B cell (primary cell): ENCODE measurements at regions not wholly inside any gene's neighbourhood (a gene's known extent, or its start where the extent isn't known, plus 50 kb on each side); places are given as distances from the start of the nearest gene placed in this dataset.

Experiments used
- ATAC-seq: fragments of 200-7000 bp; cut with Tn5 transposase; one replicate; pipeline ENCODE4 v1.10.0; 2021; ENCODE audit warnings: low read depth, mild to moderate bottlenecking, moderate number of reproducible peaks, moderate library complexity
- CTCF ChIA-PET: fragments of 350-600 bp; sonication (Branson Sonifier 250); formaldehyde crosslinking; loops from one replicate; lab custom pipeline; 2021; ENCODE audit warnings: antibody characterized with exemption, inconsistent platforms; lab: Charles Lee
- POLR2A ChIA-PET: fragments of 350-600 bp; sonication (Branson Sonifier 250); formaldehyde crosslinking; loops from one replicate; lab custom pipeline; 2021; ENCODE audit warnings: antibody characterized with exemption; lab: Charles Lee
- DNase-seq: peaks from one replicate; pipeline ENCODE4 v3.0.0; 2013
- H2AFZ ChIP-seq: 2 replicates; pipeline ENCODE4 v1.6.1; 2012; ENCODE audit warnings: mild to moderate bottlenecking, low read depth, low read length; ENCODE audit not compliant: insufficient read depth, poor library complexity, severe bottlenecking
- H3K27ac ChIP-seq, 2 donors: 1 replicate in 1 of 2; 2 replicates in 1 of 2; pipeline ENCODE4 v1.5.1; 2012 to 2013; ENCODE audit warnings: low read length in 2 of 2, mild to moderate bottlenecking in 2 of 2, moderate library complexity in 1 of 2
- H3K27me3 ChIP-seq, 4 experiments: fragments of 200-600 bp in 1 of 4; sonication (generic) in 1 of 4; replicated peaks in 1 of 4; 1 replicate in 2 of 4; 2 replicates in 2 of 4; pipeline versions ENCODE4 v1.6.1 to v1.7.0; 2013 to 2016; ENCODE audit warnings: low read length in 3 of 4, mild to moderate bottlenecking in 2 of 4, mixed read lengths in 1 of 4, moderate library complexity in 1 of 4; ENCODE audit not compliant: insufficient read depth in 4 of 4, control insufficient read depth in 3 of 4; ENCODE audit errors: control extremely low read depth in 1 of 4
- H3K36me3 ChIP-seq, 2 experiments: replicated peaks in 1 of 2; 1 replicate in 1 of 2; 2 replicates in 1 of 2; pipeline versions ENCODE4 v1.6.1 to v1.7.1; 2013; ENCODE audit warnings: low read length in 1 of 2; ENCODE audit not compliant: insufficient read depth in 2 of 2, control insufficient read depth in 1 of 2; ENCODE audit errors: control extremely low read depth in 1 of 2, extremely low read depth in 1 of 2
- H3K4me1 ChIP-seq, 2 donors: fragments of 200-600 bp in 1 of 2; sonication (generic) in 1 of 2; 1 replicate in 1 of 2; 2 replicates in 1 of 2; pipeline versions ENCODE4 v1.5.1 to v1.6.1; 2013 to 2017; ENCODE audit warnings: low read length in 2 of 2; ENCODE audit not compliant: control insufficient read depth in 2 of 2, insufficient read depth in 2 of 2
- H3K4me2 ChIP-seq: replicated peaks from 2 replicates; pipeline ENCODE3; 2012; ENCODE audit warnings: mild to moderate bottlenecking, low read depth, low read length; ENCODE audit not compliant: poor library complexity, severe bottlenecking
- H3K4me3 ChIP-seq, 5 experiments: fragments of 200-600 bp in 1 of 5; sonication (generic) in 1 of 5; 1 replicate in 3 of 5; 2 replicates in 2 of 5; pipeline versions ENCODE4 v1.5.1 to v1.7.0; 2011 to 2016; ENCODE audit warnings: low read length in 4 of 5, mild to moderate bottlenecking in 4 of 5, low read depth in 2 of 5, control low read depth in 1 of 5, moderate library complexity in 1 of 5; ENCODE audit not compliant: insufficient read depth in 1 of 5; ENCODE audit errors: control extremely low read depth in 1 of 5, extremely low read depth in 1 of 5
- H3K79me2 ChIP-seq: fragments of 200-600 bp; sonication (generic); one replicate; pipeline ENCODE4 v1.6.0; 2016; ENCODE audit warnings: low read length; ENCODE audit not compliant: control insufficient read depth, insufficient read depth
- H3K9ac ChIP-seq: fragments of 200-600 bp; sonication (generic); 2 replicates; pipeline ENCODE4 v1.6.1; 2017; ENCODE audit warnings: mild to moderate bottlenecking, low read length, moderate library complexity
- H3K9me3 ChIP-seq, 3 donors: one replicate each; pipeline versions ENCODE4 v1.6.1 to v1.7.1; 2013; ENCODE audit warnings: low read length in 2 of 3; ENCODE audit not compliant: control insufficient read depth in 2 of 3, insufficient read depth in 1 of 3; ENCODE audit errors: control extremely low read depth in 1 of 3
- H4K20me1 ChIP-seq: 2 replicates; pipeline ENCODE4 v1.6.0; 2012; ENCODE audit warnings: mild to moderate bottlenecking, low read length; ENCODE audit not compliant: insufficient read depth, control insufficient read depth, poor library complexity, severe bottlenecking
- H3K27ac Mint-ChIP-seq: one replicate; pipeline ENCODE4 v1.8.0; 2021; ENCODE audit warnings: mixed read lengths
- H3K27me3 Mint-ChIP-seq: one replicate; pipeline ENCODE4 v1.8.0; 2021; ENCODE audit warnings: mixed read lengths
- H3K4me1 Mint-ChIP-seq: one replicate; pipeline ENCODE4 v1.8.0; 2021; ENCODE audit warnings: mixed read lengths
- H3K4me3 Mint-ChIP-seq: one replicate; pipeline ENCODE4 v1.8.0; 2021; ENCODE audit warnings: mixed read lengths
- H3K9me3 Mint-ChIP-seq: one replicate; pipeline ENCODE4 v1.8.0; 2022; ENCODE audit warnings: mixed read lengths; ENCODE audit not compliant: insufficient read depth
- CTCF ChIP-seq: fragments of 200-600 bp; IDR thresholded peaks from one replicate; pipeline ENCODE4 v1.8.0; 2022; ENCODE audit warnings: antibody characterized with exemption, mild to moderate bottlenecking
- EZH2 ChIP-seq: IDR thresholded peaks from 2 replicates; pipeline ENCODE4 v1.6.1; 2012; ENCODE audit warnings: borderline replicate concordance, low read depth, mild to moderate bottlenecking, moderate library complexity, low read length; ENCODE audit not compliant: insufficient read depth, poor library complexity, severe bottlenecking
- WGBS: methylation state at CpG from one replicate; pipeline ENCODE4 v1.1.5; 2013; ENCODE audit warnings: missing lambda C conversion rate; ENCODE audit not compliant: insufficient coverage; 5-methylcytosine and 5-hydroxymethylcytosine counted together
- intact Hi-C: fragments of 100-400 bp; cut with micrococcal nuclease; formaldehyde crosslinking; loops from one replicate; pipeline ENCODE4 v1.10.0; 2022

- no peak overlapping the region for H3K27ac ChIP-seq
- no peaks in the 10 kb centered on the region for H4K20me1 ChIP-seq
- no peaks in the 10 kb centered on the region for H3K9me3 ChIP-seq
- ATAC-seq (no peak), DNase-seq (no peak)
- WGBS = 100% methylated on average over 1 of the region's 4 CpGs
- no peaks in the 10 kb centered on the region for H3K27me3 ChIP-seq
- intact Hi-C loops = no loop called here
- ChIA-PET POLR2A (no interaction called here), CTCF (no interaction called here)
- H3K79me2 ChIP-seq = no peaks in the 10 kb centered on the region
- H3K36me3 ChIP-seq = no peaks in the 10 kb centered on the region
- H3K4me3 Mint-ChIP-seq = no peak overlapping the region
- TF ChIP-seq EZH2 = no peak
- TF ChIP-seq CTCF = no peak
- no peaks in the 10 kb centered on the region for H3K4me1 ChIP-seq
- H3K4me3 ChIP-seq = no peak overlapping the region
- H3K4me1 Mint-ChIP-seq = no peaks in the 10 kb centered on the region
- H3K4me2 ChIP-seq = no peak overlapping the region
- H2AFZ ChIP-seq = no peak overlapping the region
- no peak overlapping the region for H3K27ac Mint-ChIP-seq
- H3K9ac ChIP-seq = no peak overlapping the region
- no peaks in the 10 kb centered on the region for H3K9me3 Mint-ChIP-seq
- peaks cover 9% of the 10 kb centered on the region for H3K27me3 Mint-ChIP-seq
These were observed 403.5 kb downstream of the DMRT2 start for GRCh38 chr9:1453636-1454035.

GRCh38 chr9:1454211-1454610 is 404.1 kb downstream of the DMRT2 start:
- H3K9me3 Mint-ChIP-seq = no peaks in the 10 kb centered on the region
- no peak for TF ChIP-seq EZH2
- TF ChIP-seq CTCF = no peak
- CTCF ChIA-PET = no interaction called here
- no peak overlapping the region for H3K27ac Mint-ChIP-seq
- DNase-seq = no peak
- Histone ChIP-seq H3K9ac (no peak overlapping the region), H3K79me2 (no peaks in the 10 kb centered on the region), H3K27ac (no peak overlapping the region), H2AFZ (no peak overlapping the region), H4K20me1 (no peaks in the 10 kb centered on the region), H3K27me3 (no peaks in the 10 kb centered on the region), H3K4me2 (no peak overlapping the region), H3K4me1 (no peaks in the 10 kb centered on the region), H3K4me3 (no peak overlapping the region), H3K36me3 (no peaks in the 10 kb centered on the region), H3K9me3 (no peaks in the 10 kb centered on the region)
- peaks cover 9% of the 10 kb centered on the region for H3K27me3 Mint-ChIP-seq
- no peak overlapping the region for H3K4me3 Mint-ChIP-seq
- POLR2A ChIA-PET = no interaction called here
- intact Hi-C loops = no loop called here
- ATAC-seq = no peak
- H3K4me1 Mint-ChIP-seq = no peaks in the 10 kb centered on the region
- 80% methylated on average over 1 of the region's 1 CpG for WGBS
